ENCODE measurements at regions not wholly inside any gene's neighbourhood (a gene's known extent, or its start where the extent isn't known, plus 50 kb on each side); places are given as distances from the start of the nearest gene placed in this dataset.

- DNase-seq (ENCODE audit: low read depth in 2 of 2) = no peak
- TF ChIP-seq CTCF (conservative IDR thresholded peaks at IDR 0.05 in 1 of 2, IDR thresholded peaks at IDR 0.05 in 1 of 2; ENCODE audit: low read depth in 1 of 2, low read length in 2 of 2) (no peak), EZH2 (IDR thresholded peaks at IDR 0.05; ENCODE audit: low read length, missing control alignments) (no peak)
- no peaks in the 10 kb centered on the region for H3K27me3 ChIP-seq (ENCODE audit: control insufficient read depth, insufficient read depth, low read length)
Measured at GRCh38 chr10:61188101-61188500, 244.1 kb upstream of the RHOBTB1 start.

GRCh38 chr10:61187601-61188000 lies 243.6 kb upstream of the RHOBTB1 start:
- Histone ChIP-seq H3K9ac (ENCODE audit: insufficient read depth, low read length) (no peak overlapping the region), H3K79me2 (ENCODE audit: control insufficient read depth, insufficient read depth, low read length) (no peaks in the 10 kb centered on the region), H3K4me1 (ENCODE audit: control insufficient read depth, extremely low read depth, insufficient read depth, low read length) (no peaks in the 10 kb centered on the region), H3K4me2 (ENCODE audit: extremely low read depth, insufficient read depth, low read length) (no peak overlapping the region), H3K27me3 (ENCODE audit: control insufficient read depth, insufficient read depth, low read length) (no peaks in the 10 kb centered on the region), H3K27ac (ENCODE audit: insufficient read depth, low read length) (no peak overlapping the region), H2AFZ (ENCODE audit: low read length) (no peak overlapping the region), H3K9me3 (ENCODE audit: control insufficient read depth, insufficient read depth, low read depth, low read length) (no peaks in the 10 kb centered on the region), H3K4me3 (replicated peaks in 1 of 4; ENCODE audit: control extremely low read depth in 1 of 4, insufficient read depth in 1 of 4, low read depth in 3 of 4, low read length in 4 of 4) (no peak overlapping the region), H4K20me1 (ENCODE audit: control insufficient read depth, extremely low read depth, insufficient read depth, low read length) (no peaks in the 10 kb centered on the region), H3K36me3 (ENCODE audit: control insufficient read depth, insufficient read depth, low read length) (no peaks in the 10 kb centered on the region)
- TF ChIP-seq CTCF (conservative IDR thresholded peaks at IDR 0.05 in 1 of 2, IDR thresholded peaks at IDR 0.05 in 1 of 2; ENCODE audit: low read depth in 1 of 2, low read length in 2 of 2) = no peak
- no peak for TF ChIP-seq EZH2 (IDR thresholded peaks at IDR 0.05; ENCODE audit: low read length, missing control alignments)
- DNase-seq (ENCODE audit: low read depth in 2 of 2) = no peak

More at GRCh38 chr10:61188101-61188500, 244.1 kb upstream of the RHOBTB1 start:
- Histone ChIP-seq H3K9ac (ENCODE audit: insufficient read depth, low read length) (no peak overlapping the region), H3K36me3 (ENCODE audit: control insufficient read depth, insufficient read depth, low read length) (no peaks in the 10 kb centered on the region), H3K27ac (ENCODE audit: insufficient read depth, low read length) (no peak overlapping the region), H2AFZ (ENCODE audit: low read length) (no peak overlapping the region), H3K4me2 (ENCODE audit: extremely low read depth, insufficient read depth, low read length) (no peak overlapping the region), H3K9me3 (ENCODE audit: control insufficient read depth, insufficient read depth, low read depth, low read length) (no peaks in the 10 kb centered on the region), H3K4me1 (ENCODE audit: control insufficient read depth, extremely low read depth, insufficient read depth, low read length) (no peaks in the 10 kb centered on the region), H4K20me1 (ENCODE audit: control insufficient read depth, extremely low read depth, insufficient read depth, low read length) (no peaks in the 10 kb centered on the region), H3K4me3 (replicated peaks in 1 of 4; ENCODE audit: control extremely low read depth in 1 of 4, insufficient read depth in 1 of 4, low read depth in 3 of 4, low read length in 4 of 4) (no peak overlapping the region), H3K79me2 (ENCODE audit: control insufficient read depth, insufficient read depth, low read length) (no peaks in the 10 kb centered on the region)

GRCh38 chr10:61186408-61186807 lies 242.4 kb upstream of the RHOBTB1 start:
- Histone ChIP-seq H3K4me2 (ENCODE audit: extremely low read depth, insufficient read depth, low read length) (no peak overlapping the region), H2AFZ (ENCODE audit: low read length) (no peak overlapping the region), H3K27ac (ENCODE audit: insufficient read depth, low read length) (no peak overlapping the region), H3K9ac (ENCODE audit: insufficient read depth, low read length) (no peak overlapping the region), H3K27me3 (ENCODE audit: control insufficient read depth, insufficient read depth, low read length) (no peaks in the 10 kb centered on the region), H3K79me2 (ENCODE audit: control insufficient read depth, insufficient read depth, low read length) (no peaks in the 10 kb centered on the region), H3K36me3 (ENCODE audit: control insufficient read depth, insufficient read depth, low read length) (no peaks in the 10 kb centered on the region), H4K20me1 (ENCODE audit: control insufficient read depth, extremely low read depth, insufficient read depth, low read length) (no peaks in the 10 kb centered on the region), H3K4me1 (ENCODE audit: control insufficient read depth, extremely low read depth, insufficient read depth, low read length) (no peaks in the 10 kb centered on the region), H3K9me3 (ENCODE audit: control insufficient read depth, insufficient read depth, low read depth, low read length) (no peaks in the 10 kb centered on the region), H3K4me3 (replicated peaks in 1 of 4; ENCODE audit: control extremely low read depth in 1 of 4, insufficient read depth in 1 of 4, low read depth in 3 of 4, low read length in 4 of 4) (no peak overlapping the region)
- DNase-seq (ENCODE audit: low read depth in 2 of 2) = no peak
- TF ChIP-seq EZH2 (IDR thresholded peaks at IDR 0.05; ENCODE audit: low read length, missing control alignments) = no peak
- TF ChIP-seq CTCF (conservative IDR thresholded peaks at IDR 0.05 in 1 of 2, IDR thresholded peaks at IDR 0.05 in 1 of 2; ENCODE audit: low read depth in 1 of 2, low read length in 2 of 2) = no peak

Data from fibroblast of lung (primary cell).